ENCODE measurements at regions not wholly inside any gene's neighbourhood (a gene's known extent, or its start where the extent isn't known, plus 50 kb on each side); places are given as distances from the start of the nearest gene placed in this dataset.

DNA sequence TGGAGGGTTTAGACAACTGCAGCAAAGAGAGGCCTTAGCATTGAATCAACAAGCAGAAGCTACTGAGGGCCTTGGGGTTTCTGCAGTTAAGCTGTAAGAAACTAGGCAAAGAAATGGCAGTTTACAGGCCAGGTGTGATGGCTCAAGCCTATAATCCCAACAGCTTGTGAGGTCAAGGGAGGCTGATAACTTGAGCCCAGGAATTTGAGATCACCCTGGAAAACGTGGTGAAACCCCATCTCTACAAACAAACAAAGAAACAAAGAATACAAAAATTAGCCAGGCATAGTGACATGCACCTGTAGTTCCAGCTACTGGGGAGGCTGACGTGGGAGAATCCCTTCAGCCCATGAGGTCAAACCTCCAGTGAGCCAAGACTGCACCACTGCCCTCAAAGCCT lies 421.6 kb upstream of the CHST9 start:
- TF ChIP-seq, protein P1, sequence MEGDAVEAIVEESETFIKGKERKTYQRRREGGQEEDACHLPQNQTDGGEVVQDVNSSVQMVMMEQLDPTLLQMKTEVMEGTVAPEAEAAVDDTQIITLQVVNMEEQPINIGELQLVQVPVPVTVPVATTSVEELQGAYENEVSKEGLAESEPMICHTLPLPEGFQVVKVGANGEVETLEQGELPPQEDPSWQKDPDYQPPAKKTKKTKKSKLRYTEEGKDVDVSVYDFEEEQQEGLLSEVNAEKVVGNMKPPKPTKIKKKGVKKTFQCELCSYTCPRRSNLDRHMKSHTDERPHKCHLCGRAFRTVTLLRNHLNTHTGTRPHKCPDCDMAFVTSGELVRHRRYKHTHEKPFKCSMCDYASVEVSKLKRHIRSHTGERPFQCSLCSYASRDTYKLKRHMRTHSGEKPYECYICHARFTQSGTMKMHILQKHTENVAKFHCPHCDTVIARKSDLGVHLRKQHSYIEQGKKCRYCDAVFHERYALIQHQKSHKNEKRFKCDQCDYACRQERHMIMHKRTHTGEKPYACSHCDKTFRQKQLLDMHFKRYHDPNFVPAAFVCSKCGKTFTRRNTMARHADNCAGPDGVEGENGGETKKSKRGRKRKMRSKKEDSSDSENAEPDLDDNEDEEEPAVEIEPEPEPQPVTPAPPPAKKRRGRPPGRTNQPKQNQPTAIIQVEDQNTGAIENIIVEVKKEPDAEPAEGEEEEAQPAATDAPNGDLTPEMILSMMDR (IDR thresholded peaks at IDR 0.05), result no peak
- TF ChIP-seq POLR2A (IDR thresholded peaks at IDR 0.05), result no peak
